ENCODE measurements at regions not wholly inside any gene's neighbourhood (a gene's known extent, or its start where the extent isn't known, plus 50 kb on each side); places are given as distances from the start of the nearest gene placed in this dataset.

- TF ChIP-seq CTCF (IDR thresholded peaks at IDR 0.05) = no peak
These were observed 88.6 kb upstream of the PJA1 start for GRCh38 chrX:69253821-69254220.

- no peak for TF ChIP-seq CTCF (IDR thresholded peaks at IDR 0.05)
These were observed 78.0 kb upstream of the PJA1 start for GRCh38 chrX:69243276-69243675.

GRCh38 chrX:69238887-69239231, 73.6 kb upstream of the PJA1 start:
- TF ChIP-seq CTCF (IDR thresholded peaks at IDR 0.05) = no peak

DNA sequence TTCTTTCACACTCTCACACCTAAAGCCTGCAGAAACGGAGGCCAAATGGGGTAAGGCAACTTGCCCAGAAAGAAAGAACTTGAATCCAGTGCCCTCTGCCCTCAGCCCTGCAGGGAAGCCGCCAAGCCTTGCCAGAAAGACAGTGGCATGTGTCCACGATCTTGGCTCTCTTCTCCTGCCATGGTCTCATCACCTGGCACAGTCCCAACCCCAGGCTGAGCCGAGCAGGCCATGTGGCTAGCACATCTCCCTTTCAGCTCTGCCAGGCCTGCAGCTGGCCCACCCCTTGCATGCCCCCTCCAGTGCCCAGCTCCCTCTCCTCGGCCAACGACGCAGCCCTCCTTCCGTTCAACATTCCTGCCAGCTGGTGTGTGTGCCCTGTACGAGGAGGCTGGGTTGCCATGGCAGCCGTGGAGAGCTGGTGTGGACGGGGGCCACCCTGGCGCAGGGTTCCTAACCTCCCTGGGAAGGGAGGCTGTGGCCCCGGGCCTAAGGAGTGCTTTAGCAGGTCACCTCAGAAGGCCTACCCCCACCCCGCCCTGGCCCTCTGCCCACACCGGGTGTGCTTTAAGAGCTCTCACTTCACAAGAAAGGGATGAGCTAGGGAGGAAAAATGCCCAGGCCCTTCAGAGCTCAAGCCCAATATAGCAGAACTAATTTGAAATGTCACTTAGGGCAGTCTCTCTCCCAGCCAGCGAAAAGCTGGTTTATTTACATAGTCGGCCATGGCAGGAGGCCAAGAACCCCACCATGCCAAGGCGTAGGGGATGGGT, 73.0 kb upstream of the PJA1 start:
- no peak for TF ChIP-seq CTCF (IDR thresholded peaks at IDR 0.05)

GRCh38 chrX:69237236-69237635, 72.0 kb upstream of the PJA1 start:
- TF ChIP-seq CTCF (IDR thresholded peaks at IDR 0.05) = no peak

DNA sequence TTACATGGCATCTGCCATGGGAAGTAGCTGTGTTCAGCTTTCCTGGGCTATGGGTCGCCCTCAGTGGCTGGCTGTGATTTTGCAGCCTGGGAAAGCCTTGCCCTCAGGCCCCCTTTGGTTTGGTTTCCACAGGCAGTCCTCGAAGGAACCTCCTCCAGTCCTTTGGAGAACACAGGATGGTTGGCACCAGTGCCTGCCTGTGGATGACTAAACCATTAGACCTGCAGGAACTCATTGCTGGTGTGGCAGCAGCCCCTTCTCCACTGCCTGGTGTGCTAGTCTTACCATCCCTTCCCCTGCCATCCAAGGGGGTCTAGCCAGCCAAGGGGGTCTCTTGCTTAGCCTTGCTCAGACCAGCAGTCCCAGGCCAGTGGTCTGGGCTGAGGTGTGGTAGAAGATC, 71.4 kb upstream of the PJA1 start:
- no peak for TF ChIP-seq CTCF (IDR thresholded peaks at IDR 0.05)

DNA sequence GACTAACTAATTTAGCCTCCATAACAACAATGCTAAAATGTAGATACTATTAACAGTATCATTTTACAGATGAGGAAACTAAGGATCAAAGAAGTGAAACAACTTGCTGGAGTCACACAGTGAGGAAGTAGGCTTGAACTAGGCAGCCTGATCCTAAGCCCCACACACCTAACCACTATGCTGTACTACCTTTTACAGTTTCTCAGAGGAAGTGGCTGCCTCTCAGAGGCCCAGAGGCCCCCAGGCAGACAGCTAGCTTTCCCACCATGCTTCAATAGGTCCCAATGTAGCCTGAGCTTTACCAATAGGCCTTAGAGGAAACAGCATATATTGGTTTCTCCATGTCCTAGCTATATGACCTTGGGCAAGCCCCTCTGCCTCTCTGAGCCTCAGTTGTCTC, 69.4 kb upstream of the PJA1 start:
- no peak for TF ChIP-seq CTCF (IDR thresholded peaks at IDR 0.05)

DNA sequence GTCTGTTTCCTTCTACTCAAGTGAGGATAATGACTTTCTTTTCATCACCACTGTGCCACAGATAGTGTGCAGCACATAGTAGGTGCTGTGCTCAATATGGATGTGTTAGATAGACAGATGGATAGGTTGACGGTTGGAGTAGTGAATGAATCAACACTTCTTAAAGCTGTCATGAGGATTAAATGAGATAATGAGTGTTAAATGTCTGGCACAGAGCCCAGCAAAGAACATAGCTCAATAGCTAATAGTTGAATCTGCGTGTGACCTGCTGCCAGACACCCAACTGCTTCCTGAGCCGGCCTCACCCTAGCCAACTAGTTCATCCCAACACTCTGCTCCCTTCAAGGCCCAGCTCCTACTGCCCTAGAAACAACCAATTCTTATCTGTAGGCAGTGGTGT, 67.7 kb upstream of the PJA1 start:
- TF ChIP-seq CTCF (IDR thresholded peaks at IDR 0.05) = no peak
